ENCODE measurements at regions not wholly inside any gene's neighbourhood (a gene's known extent, or its start where the extent isn't known, plus 50 kb on each side); places are given as distances from the start of the nearest gene placed in this dataset.

GRCh38 chr7:12028508-12028907 lies 182.6 kb upstream of the TMEM106B start:
- Histone ChIP-seq H3K79me2 (ENCODE audit: low read length) (no peaks in the 10 kb centered on the region), H3K36me3 (replicated peaks; ENCODE audit: insufficient read depth, low read length) (no peaks in the 10 kb centered on the region), H2AFZ (ENCODE audit: low read length) (no peak overlapping the region), H3K9me2 (replicated peaks; ENCODE audit: insufficient read depth, low read length) (no peaks in the 10 kb centered on the region), H3K27me3 (replicated peaks; ENCODE audit: insufficient read depth, low read length) (no peaks in the 10 kb centered on the region), H3K27ac (ENCODE audit: low read length) (no peak overlapping the region), H3K9ac (ENCODE audit: low read length) (no peak overlapping the region), H3K4me1 (ENCODE audit: low read length) (no peaks in the 10 kb centered on the region), H4K20me1 (ENCODE audit: insufficient read depth, low read length) (no peaks in the 10 kb centered on the region), H3K9me3 (replicated peaks; ENCODE audit: insufficient read depth, low read length) (no peaks in the 10 kb centered on the region), H3F3A (ENCODE audit: insufficient read depth, low read length) (no peaks in the 10 kb centered on the region), H3K4me3 (ENCODE audit: low read length) (no peak overlapping the region), H3K4me2 (ENCODE audit: low read depth, low read length) (no peak overlapping the region)
- DNase-seq, result no peak
- TF ChIP-seq CTCF (IDR thresholded peaks at IDR 0.05; ENCODE audit: low read length) (no peak), EZH2phosphoT487 (IDR thresholded peaks at IDR 0.05; ENCODE audit: low read length) (no peak), EZH2 (optimal IDR thresholded peaks at IDR 0.05; ENCODE audit: low read depth, low read length) (no peak)

- DNase-seq, result no peak
- TF ChIP-seq EZH2phosphoT487 (IDR thresholded peaks at IDR 0.05; ENCODE audit: low read length), result no peak
- no peak for TF ChIP-seq EZH2 (optimal IDR thresholded peaks at IDR 0.05; ENCODE audit: low read depth, low read length)
- no peak for TF ChIP-seq CTCF (IDR thresholded peaks at IDR 0.05; ENCODE audit: low read length)
- H2AFZ ChIP-seq (ENCODE audit: low read length), result no peak overlapping the region
Observed at GRCh38 chr7:12030116-12030515, 181.0 kb upstream of the TMEM106B start.

GRCh38 chr7:12031186-12031585 lies 179.9 kb upstream of the TMEM106B start:
- H3F3A ChIP-seq (ENCODE audit: insufficient read depth, low read length), result no peaks in the 10 kb centered on the region
- H3K79me2 ChIP-seq (ENCODE audit: low read length), result no peaks in the 10 kb centered on the region
- no peak overlapping the region for H3K4me3 ChIP-seq (ENCODE audit: low read length)
- no peaks in the 10 kb centered on the region for H3K27me3 ChIP-seq (replicated peaks; ENCODE audit: insufficient read depth, low read length)
- H3K4me2 ChIP-seq (ENCODE audit: low read depth, low read length), result no peak overlapping the region
- no peaks in the 10 kb centered on the region for H3K4me1 ChIP-seq (ENCODE audit: low read length)
- H3K27ac ChIP-seq (ENCODE audit: low read length), result no peak overlapping the region
- H2AFZ ChIP-seq (ENCODE audit: low read length), result no peak overlapping the region
- no peak overlapping the region for H3K9ac ChIP-seq (ENCODE audit: low read length)
- no peaks in the 10 kb centered on the region for H3K9me3 ChIP-seq (replicated peaks; ENCODE audit: insufficient read depth, low read length)
- no peaks in the 10 kb centered on the region for H3K9me2 ChIP-seq (replicated peaks; ENCODE audit: insufficient read depth, low read length)
- TF ChIP-seq EZH2 (optimal IDR thresholded peaks at IDR 0.05; ENCODE audit: low read depth, low read length) (no peak), CTCF (IDR thresholded peaks at IDR 0.05; ENCODE audit: low read length) (no peak), EZH2phosphoT487 (IDR thresholded peaks at IDR 0.05; ENCODE audit: low read length) (no peak)
- no peak for DNase-seq
- H4K20me1 ChIP-seq (ENCODE audit: insufficient read depth, low read length), result no peaks in the 10 kb centered on the region
- no peaks in the 10 kb centered on the region for H3K36me3 ChIP-seq (replicated peaks; ENCODE audit: insufficient read depth, low read length)

More at GRCh38 chr7:12030116-12030515, 181.0 kb upstream of the TMEM106B start:
- no peaks in the 10 kb centered on the region for H3K4me1 ChIP-seq (ENCODE audit: low read length)
- H3K4me3 ChIP-seq (ENCODE audit: low read length), result no peak overlapping the region
- no peaks in the 10 kb centered on the region for H3K9me3 ChIP-seq (replicated peaks; ENCODE audit: insufficient read depth, low read length)
- no peak overlapping the region for H3K27ac ChIP-seq (ENCODE audit: low read length)
- no peaks in the 10 kb centered on the region for H3K36me3 ChIP-seq (replicated peaks; ENCODE audit: insufficient read depth, low read length)
- no peak overlapping the region for H3K4me2 ChIP-seq (ENCODE audit: low read depth, low read length)
- H3F3A ChIP-seq (ENCODE audit: insufficient read depth, low read length), result no peaks in the 10 kb centered on the region
- H4K20me1 ChIP-seq (ENCODE audit: insufficient read depth, low read length), result no peaks in the 10 kb centered on the region
- H3K79me2 ChIP-seq (ENCODE audit: low read length), result no peaks in the 10 kb centered on the region
- H3K9ac ChIP-seq (ENCODE audit: low read length), result no peak overlapping the region
- no peaks in the 10 kb centered on the region for H3K27me3 ChIP-seq (replicated peaks; ENCODE audit: insufficient read depth, low read length)
- H3K9me2 ChIP-seq (replicated peaks; ENCODE audit: insufficient read depth, low read length), result no peaks in the 10 kb centered on the region

Measured in MM.1S (cell line).